ENCODE measurements at regions not wholly inside any gene's neighbourhood (a gene's known extent, or its start where the extent isn't known, plus 50 kb on each side); places are given as distances from the start of the nearest gene placed in this dataset.

- TF ChIP-seq CTCF (IDR thresholded peaks at IDR 0.05; ENCODE audit: low read depth, low read length) (no peak), POLR2A (IDR thresholded peaks at IDR 0.05; ENCODE audit: extremely low read depth, insufficient read length) (no peak), MAX (IDR thresholded peaks at IDR 0.05; ENCODE audit: low read depth, low read length) (no peak), MYC (IDR thresholded peaks at IDR 0.05; ENCODE audit: low read depth, low read length) (no peak)
Measured at GRCh38 chr17:37820313-37820994, 75.6 kb upstream of the HNF1B start.

Measured in NB4 (cell line).